Left ventricle myocardium inferior (tissue), 1 donor: ENCODE measurements at regions not wholly inside any gene's neighbourhood (a gene's known extent, or its start where the extent isn't known, plus 50 kb on each side); places are given as distances from the start of the nearest gene placed in this dataset.

Experiments used
- DNase-seq: peaks from one replicate; pipeline ENCODE4 v3.0.0-alpha.2; 2020
- H3K27ac ChIP-seq: fragments of 200-600 bp; replicated peaks from 2 replicates; pipeline ENCODE4 v1.8.0; 2021
- H3K27me3 ChIP-seq: fragments of 200-600 bp; 2 replicates; pipeline ENCODE4 v1.8.0; 2021; ENCODE audit warnings: low read depth
- H3K36me3 ChIP-seq: fragments of 200-600 bp; 2 replicates; pipeline ENCODE4 v1.8.0; 2021
- H3K4me1 ChIP-seq: fragments of 200-600 bp; 2 replicates; pipeline ENCODE4 v1.8.0; 2021
- H3K4me3 ChIP-seq: fragments of 200-600 bp; 2 replicates; pipeline ENCODE4 v1.8.0; 2021; ENCODE audit warnings: mild to moderate bottlenecking, moderate library complexity
- H3K9me3 ChIP-seq: fragments of 200-600 bp; replicated peaks from 2 replicates; pipeline ENCODE4 v1.8.0; 2021
- CTCF ChIP-seq: fragments of 200-600 bp; IDR thresholded peaks from 2 replicates; pipeline ENCODE4 v1.8.0; 2021; ENCODE audit warnings: antibody characterized with exemption, mild to moderate bottlenecking, borderline replicate concordance
- intact Hi-C: fragments of 100-400 bp; cut with micrococcal nuclease; formaldehyde crosslinking; loops from one replicate; pipeline ENCODE4 v1.11.0; 2022
- donor health status: DM: no; HTN: yes; CAD: no; lungs with severe emphysema.

DNA sequence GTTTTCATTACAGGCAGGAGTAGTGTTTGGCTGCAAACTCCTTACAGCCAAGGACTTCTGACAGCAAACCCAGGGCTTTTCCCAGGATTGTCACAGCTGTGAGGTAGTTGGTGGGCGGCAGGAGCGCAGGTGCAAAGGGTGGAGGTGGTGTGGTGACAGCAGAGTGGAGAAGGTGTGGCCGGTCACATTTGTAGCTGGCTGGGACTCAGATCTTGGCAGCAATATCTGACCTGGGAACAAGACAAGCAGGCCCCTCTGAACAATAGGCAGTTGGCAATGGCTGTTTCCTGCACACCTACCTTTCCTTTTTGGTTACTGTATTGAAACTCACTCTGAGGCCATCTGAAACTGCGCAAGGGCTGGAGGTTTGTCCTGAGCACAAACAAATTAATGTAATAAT is 327.3 kb downstream of the COG6 start:
- Histone ChIP-seq H3K36me3 (no peaks in the 10 kb centered on the region), H3K4me1 (peaks cover 6% of the 10 kb centered on the region), H3K27ac (no peak overlapping the region), H3K27me3 (no peaks in the 10 kb centered on the region), H3K9me3 (peaks cover 5% of the 10 kb centered on the region), H3K4me3 (no peak overlapping the region)
- DNase-seq, result no peak
- TF ChIP-seq CTCF, result no peak
- intact Hi-C loops, result no loop called here

- no peaks in the 10 kb centered on the region for H3K27me3 ChIP-seq
- peaks cover 5% of the 10 kb centered on the region for H3K9me3 ChIP-seq
- H3K27ac ChIP-seq, result no peak overlapping the region
- intact Hi-C loops, result no loop called here
- H3K4me3 ChIP-seq, result no peak overlapping the region
- DNase-seq, result no peak
- no peaks in the 10 kb centered on the region for H3K36me3 ChIP-seq
- peaks cover 6% of the 10 kb centered on the region for H3K4me1 ChIP-seq
- TF ChIP-seq CTCF, result no peak
Measured at GRCh38 chr13:39985071-39985470, 329.6 kb downstream of the COG6 start.

DNA sequence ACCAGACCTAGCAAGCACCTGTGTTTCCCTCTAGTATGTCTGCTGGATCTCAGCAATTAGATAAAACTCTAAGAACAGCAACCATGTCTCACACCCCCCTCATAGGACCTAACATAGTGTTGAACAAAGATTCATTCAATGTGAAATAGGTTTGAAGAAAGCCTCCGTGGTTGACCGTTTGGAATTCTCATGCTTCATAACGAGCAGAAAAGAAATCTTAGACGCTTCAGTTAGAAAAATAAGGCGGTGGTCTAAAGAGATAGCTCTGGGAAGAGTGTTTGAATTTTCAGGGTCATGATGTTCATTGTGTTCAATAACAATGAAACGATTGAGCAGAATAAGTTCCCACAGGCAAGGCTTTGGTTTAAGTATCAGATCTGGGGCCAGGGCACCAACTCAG is 332.9 kb downstream of the COG6 start:
- intact Hi-C loops, result no loop called here
- no peak for TF ChIP-seq CTCF
- Histone ChIP-seq H3K36me3 (no peaks in the 10 kb centered on the region), H3K4me3 (no peak overlapping the region), H3K27ac (no peak overlapping the region), H3K4me1 (peaks cover 2% of the 10 kb centered on the region), H3K27me3 (no peaks in the 10 kb centered on the region), H3K9me3 (no peaks in the 10 kb centered on the region)
- DNase-seq, result no peak

- H3K4me3 ChIP-seq, result no peak overlapping the region
Measured at GRCh38 chr13:39998166-39998565, 342.7 kb downstream of the COG6 start.

DNA sequence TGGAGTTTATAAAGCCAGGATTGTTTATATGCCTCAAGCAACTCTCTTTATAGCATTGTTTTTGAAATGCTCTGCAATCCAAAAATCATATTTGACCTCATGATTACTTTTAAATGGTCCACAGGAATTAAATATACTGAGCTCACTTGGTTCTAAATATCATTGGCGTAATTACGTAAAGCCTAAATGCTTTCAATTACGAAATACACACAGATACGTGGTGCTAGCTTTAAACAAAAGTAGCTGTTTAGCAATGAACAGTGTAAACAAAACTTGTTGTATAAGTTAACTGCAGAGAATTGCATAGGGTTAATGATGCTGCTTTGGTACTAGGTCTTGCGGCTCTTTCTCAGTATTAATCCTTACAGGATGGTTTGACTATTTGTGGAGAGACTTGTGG is 346.6 kb downstream of the COG6 start:
- no peak for TF ChIP-seq CTCF
- H3K4me3 ChIP-seq, result no peak overlapping the region
- H3K27me3 ChIP-seq, result no peaks in the 10 kb centered on the region
- no peaks in the 10 kb centered on the region for H3K36me3 ChIP-seq
- H3K27ac ChIP-seq, result no peak overlapping the region
- peaks cover 4% of the 10 kb centered on the region for H3K9me3 ChIP-seq
- intact Hi-C loops, result no loop called here
- no peaks in the 10 kb centered on the region for H3K4me1 ChIP-seq
- DNase-seq, result no peak

More at GRCh38 chr13:39998166-39998565, 342.7 kb downstream of the COG6 start:
- no peak overlapping the region for H3K27ac ChIP-seq
- peaks cover 4% of the 10 kb centered on the region for H3K9me3 ChIP-seq
- intact Hi-C loops, result no loop called here
- no peak for TF ChIP-seq CTCF
- H3K36me3 ChIP-seq, result no peaks in the 10 kb centered on the region
- DNase-seq, result no peak
- no peaks in the 10 kb centered on the region for H3K4me1 ChIP-seq
- H3K27me3 ChIP-seq, result no peaks in the 10 kb centered on the region

- intact Hi-C loops, result no loop called here
- Histone ChIP-seq H3K27ac (no peak overlapping the region), H3K9me3 (peaks cover 6% of the 10 kb centered on the region), H3K4me3 (no peak overlapping the region), H3K27me3 (peaks cover 8% of the 10 kb centered on the region), H3K4me1 (no peaks in the 10 kb centered on the region), H3K36me3 (no peaks in the 10 kb centered on the region)
- TF ChIP-seq CTCF, result no peak
- no peak for DNase-seq
Measured at GRCh38 chr13:40013554-40013953, 358.1 kb downstream of the COG6 start.
